Body of pancreas (tissue), 4 donors: ENCODE measurements at regions not wholly inside any gene's neighbourhood (a gene's known extent, or its start where the extent isn't known, plus 50 kb on each side); places are given as distances from the start of the nearest gene placed in this dataset.

ENCODE experiments used
- ATAC-seq: fragments of 150-250 bp; one replicate; pipeline ENCODE4 v1.9.1; 2016
- DNase-seq, 4 donors: peaks; one replicate each; pipeline ENCODE4 v3.0.0-alpha.2; 2019
- H3K27ac ChIP-seq, 4 donors: fragments of 200-600 bp; sonication (generic); 1 replicate in 3 of 4; 2 replicates in 1 of 4; pipeline versions ENCODE4 v1.5.1 to v1.6.1; 2016 to 2019; ENCODE audit warnings: mild to moderate bottlenecking in 1 of 4, mixed read lengths in 1 of 4, moderate library complexity in 1 of 4
- H3K27me3 ChIP-seq, 2 donors: fragments of 200-600 bp; sonication (generic); one replicate each; pipeline ENCODE4 v1.6.0; 2016; ENCODE audit warnings: mild to moderate bottlenecking in 1 of 2
- H3K36me3 ChIP-seq, 2 donors: fragments of 200-600 bp; sonication (generic); replicated peaks in 1 of 2; 2 replicates each; pipeline ENCODE4 v1.5.1; 2016; ENCODE audit warnings: low read depth in 2 of 2; ENCODE audit not compliant: insufficient read depth in 1 of 2
- H3K4me1 ChIP-seq: fragments of 200-600 bp; sonication (generic); one replicate; pipeline ENCODE4 v1.6.0; 2016
- H3K4me3 ChIP-seq, 2 donors: fragments of 200-600 bp; sonication (generic); 1 replicate in 1 of 2; 2 replicates in 1 of 2; pipeline ENCODE4 v1.5.1; 2016 to 2019
- H3K9me3 ChIP-seq, 3 donors: fragments of 200-600 bp; sonication (generic); 1 replicate in 2 of 3; 2 replicates in 1 of 3; pipeline ENCODE4 v1.5.1; 2016
- CTCF ChIP-seq, 7 experiments: fragments of 450-650 bp in 4 of 7; fragments of 200-600 bp in 3 of 7; sonication (generic) in 3 of 7; IDR thresholded peaks; one replicate each; pipeline ENCODE4 v1.5.1; 2016 to 2019; ENCODE audit warnings: antibody characterized with exemption in 7 of 7
- POLR2A ChIP-seq, 3 donors: fragments of 450-650 bp; IDR thresholded peaks; one replicate each; pipeline ENCODE4 v1.6.1; 2016; ENCODE audit warnings: antibody characterized with exemption in 3 of 3, mild to moderate bottlenecking in 2 of 3
- WGBS, 2 donors: methylation state at CpG; one replicate each; pipeline ENCODE4 v1.1.5; 2017; 5-methylcytosine and 5-hydroxymethylcytosine counted together
- intact Hi-C: fragments of 100-400 bp; cut with DNase I; formaldehyde crosslinking; loops from one replicate; pipeline ENCODE4 v1.15.1; 2023

- H3K4me1 ChIP-seq: no peaks in the 10 kb centered on the region
- ATAC-seq (no peak), DNase-seq (no peak)
- no peaks in the 10 kb centered on the region for H3K36me3 ChIP-seq
- WGBS, 2 donors: 58 to 71% methylated on average over 2 of the region's 2 CpGs
- no peak overlapping the region for H3K27ac ChIP-seq
- H3K4me3 ChIP-seq: no peak overlapping the region
- no peaks in the 10 kb centered on the region for H3K27me3 ChIP-seq
- intact Hi-C loops: no loop called here
- no peaks in the 10 kb centered on the region for H3K9me3 ChIP-seq
- TF ChIP-seq POLR2A (IDR thresholded peaks at IDR 0.05) (no peak), CTCF (IDR thresholded peaks at IDR 0.05) (no peak)
These were observed 227.5 kb upstream of the KCNMB2 start for GRCh38 chr3:178308771-178309170.

- no peaks in the 10 kb centered on the region for H3K4me1 ChIP-seq
- ATAC-seq: no peak
- intact Hi-C loops: no loop called here
These were observed 225.3 kb upstream of the KCNMB2 start for GRCh38 chr3:178310949-178311348.

GRCh38 chr3:178313716-178314115 is 222.5 kb upstream of the KCNMB2 start:
- Histone ChIP-seq H3K4me1 (no peaks in the 10 kb centered on the region), H3K9me3 (no peaks in the 10 kb centered on the region), H3K36me3 (no peaks in the 10 kb centered on the region), H3K27ac (no peak overlapping the region), H3K4me3 (no peak overlapping the region), H3K27me3 (no peaks in the 10 kb centered on the region)
- TF ChIP-seq POLR2A (IDR thresholded peaks at IDR 0.05) (no peak), CTCF (IDR thresholded peaks at IDR 0.05) (no peak)
- no peak for ATAC-seq
- 97 to 100% methylated on average over 1 of the region's 1 CpG for WGBS, 2 donors
- intact Hi-C loops: no loop called here
- DNase-seq: no peak

More at GRCh38 chr3:178310949-178311348, 225.3 kb upstream of the KCNMB2 start:
- Histone ChIP-seq H3K27ac (no peak overlapping the region), H3K36me3 (no peaks in the 10 kb centered on the region), H3K9me3 (no peaks in the 10 kb centered on the region), H3K4me3 (no peak overlapping the region), H3K27me3 (no peaks in the 10 kb centered on the region)
- no peak for TF ChIP-seq CTCF (IDR thresholded peaks at IDR 0.05)
- no peak for DNase-seq

- peaks cover 27% of the 10 kb centered on the region for H3K4me1 ChIP-seq
- H3K4me3 ChIP-seq: no peak overlapping the region
- H3K9me3 ChIP-seq: no peaks in the 10 kb centered on the region
- no peak overlapping the region for H3K27ac ChIP-seq
- TF ChIP-seq CTCF (IDR thresholded peaks at IDR 0.05) (no peak), POLR2A (IDR thresholded peaks at IDR 0.05) (no peak)
- no peak for DNase-seq
- no peak for ATAC-seq
- H3K36me3 ChIP-seq: no peaks in the 10 kb centered on the region
- WGBS, 2 donors: 78 to 81% methylated on average over 4 of the region's 4 CpGs
- H3K27me3 ChIP-seq: no peaks in the 10 kb centered on the region
- intact Hi-C loops: no loop called here
These were observed 217.9 kb upstream of the KCNMB2 start for GRCh38 chr3:178318340-178318739.

- H3K27ac ChIP-seq: no peak overlapping the region
- ATAC-seq: no peak
- H3K4me3 ChIP-seq: no peak overlapping the region
- peaks cover 27% of the 10 kb centered on the region for H3K4me1 ChIP-seq
- H3K36me3 ChIP-seq: no peaks in the 10 kb centered on the region
- intact Hi-C loops: no loop called here
- WGBS, 2 donors: 66 to 75% methylated on average over 5 of the region's 5 CpGs
- no peaks in the 10 kb centered on the region for H3K9me3 ChIP-seq
- H3K27me3 ChIP-seq: no peaks in the 10 kb centered on the region
- TF ChIP-seq POLR2A (IDR thresholded peaks at IDR 0.05): no peak
- no peak for TF ChIP-seq CTCF (IDR thresholded peaks at IDR 0.05)
- DNase-seq: no peak
These were observed 217.1 kb upstream of the KCNMB2 start for GRCh38 chr3:178318941-178319816.
